CD14-positive monocyte (primary cell): ENCODE measurements at regions not wholly inside any gene's neighbourhood (a gene's known extent, or its start where the extent isn't known, plus 50 kb on each side); places are given as distances from the start of the nearest gene placed in this dataset.

ENCODE experiments used
- DNase-seq, 3 donors: peaks; one replicate each; pipeline ENCODE4 v3.0.0-alpha.2; 2011 to 2022
- H2AFZ ChIP-seq: 2 replicates; pipeline ENCODE4 v1.6.0; 2012; ENCODE audit warnings: mild to moderate bottlenecking, low read depth, low read length, inconsistent platforms; ENCODE audit not compliant: insufficient read depth, poor library complexity, severe bottlenecking
- H3K27ac ChIP-seq, 2 donors: 1 replicate in 1 of 2; 2 replicates in 1 of 2; pipeline ENCODE4 v1.5.1; 2012 to 2013; ENCODE audit warnings: low read length in 2 of 2, control low read depth in 1 of 2, inconsistent platforms in 1 of 2, low read depth in 1 of 2, mild to moderate bottlenecking in 1 of 2
- H3K27me3 ChIP-seq, 2 donors: one replicate each; pipeline versions ENCODE4 v1.6.0 to v1.6.1; 2011 to 2013; ENCODE audit warnings: low read length in 2 of 2; ENCODE audit not compliant: control insufficient read depth in 2 of 2, insufficient read depth in 2 of 2
- H3K36me3 ChIP-seq, 2 donors: replicated peaks in 1 of 2; 1 replicate in 1 of 2; 2 replicates in 1 of 2; pipeline versions ENCODE4 v1.5.1 to v1.6.1; 2012 to 2013; ENCODE audit warnings: low read length in 2 of 2, control low read depth in 1 of 2, inconsistent platforms in 1 of 2, mild to moderate bottlenecking in 1 of 2; ENCODE audit not compliant: insufficient read depth in 2 of 2, control insufficient read depth in 1 of 2
- H3K4me1 ChIP-seq, 2 donors: 1 replicate in 1 of 2; 2 replicates in 1 of 2; pipeline versions ENCODE4 v1.5.1 to v1.6.1; 2012 to 2013; ENCODE audit warnings: low read length in 2 of 2, control low read depth in 1 of 2, inconsistent platforms in 1 of 2, mild to moderate bottlenecking in 1 of 2, moderate library complexity in 1 of 2; ENCODE audit not compliant: insufficient read depth in 2 of 2, control insufficient read depth in 1 of 2
- H3K4me2 ChIP-seq: replicated peaks from 2 replicates; pipeline ENCODE3; 2012; ENCODE audit warnings: low read length, moderate library complexity, mild to moderate bottlenecking; ENCODE audit not compliant: poor library complexity, severe bottlenecking; ENCODE audit errors: extremely low read depth
- H3K4me3 ChIP-seq, 3 experiments: fragments of 200-600 bp in 1 of 3; sonication (generic) in 1 of 3; replicated peaks in 1 of 3; 1 replicate in 2 of 3; 2 replicates in 1 of 3; pipeline ENCODE4 v1.5.1; 2011 to 2013; ENCODE audit warnings: low read length in 3 of 3, mild to moderate bottlenecking in 3 of 3, control low read depth in 2 of 3, low read depth in 2 of 3, inconsistent platforms in 1 of 3, moderate library complexity in 1 of 3
- H3K79me2 ChIP-seq: 2 replicates; pipeline ENCODE4 v1.6.0; 2012; ENCODE audit warnings: mild to moderate bottlenecking, control low read depth, inconsistent platforms, low read length, moderate library complexity; ENCODE audit not compliant: insufficient read depth
- H3K9ac ChIP-seq: 2 replicates; pipeline ENCODE4 v1.6.0; 2017; ENCODE audit warnings: low read length, mild to moderate bottlenecking; ENCODE audit not compliant: insufficient read depth, poor library complexity, severe bottlenecking
- H3K9me3 ChIP-seq, 2 donors: replicated peaks in 1 of 2; 1 replicate in 1 of 2; 2 replicates in 1 of 2; pipeline versions ENCODE4 v1.5.1 to v1.6.1; 2012 to 2013; ENCODE audit warnings: low read length in 2 of 2, control low read depth in 1 of 2; ENCODE audit not compliant: control insufficient read depth in 1 of 2, insufficient read depth in 1 of 2
- H4K20me1 ChIP-seq: 2 replicates; pipeline ENCODE4 v1.6.0; 2012; ENCODE audit warnings: mild to moderate bottlenecking, low read length, control low read depth, moderate library complexity; ENCODE audit not compliant: insufficient read depth
- H3K27ac Mint-ChIP-seq, 7 donors: one replicate each; pipeline ENCODE4 v1.8.0; 2020; ENCODE audit warnings: mild to moderate bottlenecking in 7 of 7, mixed read lengths in 7 of 7, moderate library complexity in 6 of 7, inconsistent platforms in 2 of 7
- H3K27me3 Mint-ChIP-seq, 3 donors: one replicate each; pipeline ENCODE4 v1.8.0; 2021 to 2022; ENCODE audit warnings: low read depth in 3 of 3, mild to moderate bottlenecking in 3 of 3, mixed read lengths in 3 of 3, moderate library complexity in 3 of 3, inconsistent platforms in 1 of 3
- H3K36me3 Mint-ChIP-seq, 2 donors: one replicate each; pipeline ENCODE4 v1.8.0; 2020; ENCODE audit warnings: mixed read lengths in 2 of 2, inconsistent platforms in 1 of 2, mild to moderate bottlenecking in 1 of 2
- H3K4me1 Mint-ChIP-seq: one replicate; pipeline ENCODE4 v1.8.0; 2020; ENCODE audit warnings: mild to moderate bottlenecking, mixed read lengths
- H3K4me3 Mint-ChIP-seq, 2 donors: one replicate each; pipeline ENCODE4 v1.8.0; 2020; ENCODE audit warnings: mild to moderate bottlenecking in 2 of 2, mixed read lengths in 2 of 2, moderate library complexity in 1 of 2
- H3K9me3 Mint-ChIP-seq, 7 donors: one replicate each; pipeline ENCODE4 v1.8.0; 2020 to 2022; ENCODE audit warnings: mixed read lengths in 7 of 7, mild to moderate bottlenecking in 6 of 7, moderate library complexity in 6 of 7, inconsistent platforms in 2 of 7
- WGBS: methylation state at CpG from one replicate; pipeline ENCODE4 v1.1.5; 2013; ENCODE audit warnings: missing lambda C conversion rate; ENCODE audit not compliant: insufficient coverage; 5-methylcytosine and 5-hydroxymethylcytosine counted together
- intact Hi-C, 2 donors: fragments of 100-400 bp; cut with micrococcal nuclease; formaldehyde crosslinking; loops; one replicate each; pipeline versions ENCODE4 v1.15.0 to v1.15.1; 2023
- TF ChIP-seq, protein P1 (sequence below): fragments of 200-600 bp; IDR thresholded peaks from one replicate; pipeline ENCODE4 v1.8.0; 2022; ENCODE audit warnings: antibody characterized with exemption, mild to moderate bottlenecking

DNA sequence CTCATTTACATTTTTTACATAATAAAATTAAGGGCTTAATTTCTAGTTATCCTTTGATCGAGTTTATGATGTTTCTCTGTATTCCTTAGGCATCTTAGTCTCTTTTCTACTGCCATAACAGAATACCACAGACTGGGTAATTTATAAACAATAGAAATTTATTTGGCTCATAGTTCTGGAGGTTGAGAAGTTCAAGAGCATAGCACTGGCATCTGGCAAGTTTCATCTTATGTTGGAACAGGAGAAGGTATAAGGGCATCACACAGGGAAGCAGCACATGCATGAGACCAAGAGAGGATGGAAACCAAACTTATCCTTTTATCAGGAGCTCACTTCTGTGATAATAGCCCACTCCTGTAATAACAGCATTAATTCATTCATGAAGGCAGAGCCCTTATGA is 284.9 kb upstream of the COX7C start:
- Mint-ChIP-seq H3K27me3 (no peaks in the 10 kb centered on the region), H3K4me3 (no peak overlapping the region), H3K36me3 (no peaks in the 10 kb centered on the region), H3K4me1 (no peaks in the 10 kb centered on the region), H3K27ac (no peak overlapping the region), H3K9me3 (peaks cover 0 to 10% (median 1%) of the 10 kb centered on the region in 7 donors)
- H3K27me3 ChIP-seq = no peaks in the 10 kb centered on the region
- no peak overlapping the region for H3K9ac ChIP-seq
- H2AFZ ChIP-seq = no peak overlapping the region
- H3K9me3 ChIP-seq = peaks cover 0 to 8% of the 10 kb centered on the region in 2 donors
- no peak for DNase-seq
- no CpG with 5 or more reads among the region's 1 CpG for WGBS
- no peaks in the 10 kb centered on the region for H3K36me3 ChIP-seq
- no peak overlapping the region for H3K27ac ChIP-seq
- intact Hi-C loops = no loop called here
- TF ChIP-seq, protein P1, sequence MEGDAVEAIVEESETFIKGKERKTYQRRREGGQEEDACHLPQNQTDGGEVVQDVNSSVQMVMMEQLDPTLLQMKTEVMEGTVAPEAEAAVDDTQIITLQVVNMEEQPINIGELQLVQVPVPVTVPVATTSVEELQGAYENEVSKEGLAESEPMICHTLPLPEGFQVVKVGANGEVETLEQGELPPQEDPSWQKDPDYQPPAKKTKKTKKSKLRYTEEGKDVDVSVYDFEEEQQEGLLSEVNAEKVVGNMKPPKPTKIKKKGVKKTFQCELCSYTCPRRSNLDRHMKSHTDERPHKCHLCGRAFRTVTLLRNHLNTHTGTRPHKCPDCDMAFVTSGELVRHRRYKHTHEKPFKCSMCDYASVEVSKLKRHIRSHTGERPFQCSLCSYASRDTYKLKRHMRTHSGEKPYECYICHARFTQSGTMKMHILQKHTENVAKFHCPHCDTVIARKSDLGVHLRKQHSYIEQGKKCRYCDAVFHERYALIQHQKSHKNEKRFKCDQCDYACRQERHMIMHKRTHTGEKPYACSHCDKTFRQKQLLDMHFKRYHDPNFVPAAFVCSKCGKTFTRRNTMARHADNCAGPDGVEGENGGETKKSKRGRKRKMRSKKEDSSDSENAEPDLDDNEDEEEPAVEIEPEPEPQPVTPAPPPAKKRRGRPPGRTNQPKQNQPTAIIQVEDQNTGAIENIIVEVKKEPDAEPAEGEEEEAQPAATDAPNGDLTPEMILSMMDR = no peak
- H4K20me1 ChIP-seq = no peaks in the 10 kb centered on the region
- no peaks in the 10 kb centered on the region for H3K79me2 ChIP-seq
- no peak overlapping the region for H3K4me2 ChIP-seq
- no peaks in the 10 kb centered on the region for H3K4me1 ChIP-seq
- no peak overlapping the region for H3K4me3 ChIP-seq

DNA sequence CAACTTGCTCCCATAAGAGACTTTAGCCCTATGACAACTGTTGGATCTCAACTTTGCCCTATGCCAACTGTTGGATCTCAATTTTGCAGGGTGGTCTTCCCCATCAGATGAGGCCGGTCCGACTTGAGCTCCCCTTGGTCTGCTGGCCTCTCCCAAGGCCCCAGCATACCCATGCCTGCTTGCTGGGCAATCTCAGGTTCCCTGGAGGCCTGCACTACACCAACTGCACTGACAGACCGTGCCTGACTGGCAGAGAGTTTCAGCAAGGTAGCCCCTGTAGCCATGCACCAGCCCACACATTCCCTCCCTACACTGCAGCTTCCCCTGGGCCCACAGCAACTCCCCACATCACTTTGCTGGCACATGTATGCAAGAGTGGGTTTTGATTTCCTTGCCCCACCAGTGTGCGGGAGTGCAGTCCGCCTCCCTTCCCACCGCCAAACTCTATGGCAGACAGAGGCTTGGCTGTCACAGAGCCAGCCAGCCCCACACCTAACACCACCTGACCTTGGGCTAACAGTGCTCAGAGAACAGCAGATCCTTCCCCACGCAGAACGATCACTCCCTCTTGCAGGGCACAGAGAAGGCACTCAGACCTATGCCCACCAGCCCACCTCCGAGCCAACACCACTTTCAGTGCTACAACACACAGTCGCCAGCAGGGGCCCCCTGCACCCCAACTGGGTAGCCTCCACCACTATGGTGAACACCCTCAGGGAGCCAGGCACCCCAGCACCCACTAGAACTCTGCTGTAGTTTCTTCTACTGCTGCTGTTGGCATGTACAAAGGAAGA is 279.9 kb upstream of the COX7C start:
- Histone ChIP-seq H3K9ac (no peak overlapping the region), H3K9me3 (peaks cover 0 to 12% of the 10 kb centered on the region in 2 donors), H3K4me1 (no peaks in the 10 kb centered on the region), H4K20me1 (no peaks in the 10 kb centered on the region), H3K4me3 (no peak overlapping the region), H2AFZ (no peak overlapping the region), H3K27ac (no peak overlapping the region), H3K27me3 (no peaks in the 10 kb centered on the region), H3K36me3 (no peaks in the 10 kb centered on the region), H3K4me2 (no peak overlapping the region), H3K79me2 (no peaks in the 10 kb centered on the region)
- Mint-ChIP-seq H3K4me3 (no peak overlapping the region), H3K27me3 (no peaks in the 10 kb centered on the region), H3K27ac (no peak overlapping the region), H3K4me1 (no peaks in the 10 kb centered on the region), H3K9me3 (peaks cover 0 to 11% (median 3%) of the 10 kb centered on the region in 7 donors), H3K36me3 (no peaks in the 10 kb centered on the region)
- TF ChIP-seq, protein P1 = no peak
- DNase-seq = no peak
- WGBS = 90% methylated on average over 10 of the region's 10 CpGs
- intact Hi-C loops = no loop called here
